ENCODE measurements at regions not wholly inside any gene's neighbourhood (a gene's known extent, or its start where the extent isn't known, plus 50 kb on each side); places are given as distances from the start of the nearest gene placed in this dataset.

DNA sequence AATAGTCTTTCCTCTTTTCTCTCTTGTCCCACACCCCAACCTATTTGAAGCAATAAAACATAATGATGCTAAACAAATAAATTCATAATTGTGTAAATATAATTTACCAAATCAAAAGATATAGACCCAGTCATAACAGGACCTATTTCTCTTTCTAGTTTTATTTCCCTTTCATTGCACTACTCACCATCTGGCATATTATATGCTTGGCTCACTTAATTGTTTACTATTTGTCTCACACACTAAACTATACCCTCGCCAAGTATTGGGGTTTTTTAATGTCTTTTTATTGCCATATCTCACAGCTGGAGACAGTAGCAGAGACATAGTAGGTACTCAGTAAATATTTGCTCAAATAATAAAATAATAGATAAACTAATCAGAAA, 597.5 kb upstream of the PCDH15 start:
- TF ChIP-seq, protein P1, sequence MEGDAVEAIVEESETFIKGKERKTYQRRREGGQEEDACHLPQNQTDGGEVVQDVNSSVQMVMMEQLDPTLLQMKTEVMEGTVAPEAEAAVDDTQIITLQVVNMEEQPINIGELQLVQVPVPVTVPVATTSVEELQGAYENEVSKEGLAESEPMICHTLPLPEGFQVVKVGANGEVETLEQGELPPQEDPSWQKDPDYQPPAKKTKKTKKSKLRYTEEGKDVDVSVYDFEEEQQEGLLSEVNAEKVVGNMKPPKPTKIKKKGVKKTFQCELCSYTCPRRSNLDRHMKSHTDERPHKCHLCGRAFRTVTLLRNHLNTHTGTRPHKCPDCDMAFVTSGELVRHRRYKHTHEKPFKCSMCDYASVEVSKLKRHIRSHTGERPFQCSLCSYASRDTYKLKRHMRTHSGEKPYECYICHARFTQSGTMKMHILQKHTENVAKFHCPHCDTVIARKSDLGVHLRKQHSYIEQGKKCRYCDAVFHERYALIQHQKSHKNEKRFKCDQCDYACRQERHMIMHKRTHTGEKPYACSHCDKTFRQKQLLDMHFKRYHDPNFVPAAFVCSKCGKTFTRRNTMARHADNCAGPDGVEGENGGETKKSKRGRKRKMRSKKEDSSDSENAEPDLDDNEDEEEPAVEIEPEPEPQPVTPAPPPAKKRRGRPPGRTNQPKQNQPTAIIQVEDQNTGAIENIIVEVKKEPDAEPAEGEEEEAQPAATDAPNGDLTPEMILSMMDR (conservative IDR thresholded peaks at IDR 0.05; ENCODE audit: low read depth, low read length): no peak
- TF ChIP-seq EZH2 (IDR thresholded peaks at IDR 0.05; ENCODE audit: low read length, unreplicated experiment): no peak
